Keratinocyte (primary cell): ENCODE measurements at regions not wholly inside any gene's neighbourhood (a gene's known extent, or its start where the extent isn't known, plus 50 kb on each side); places are given as distances from the start of the nearest gene placed in this dataset.

Source experiments
- DNase-seq: peaks from one replicate; pipeline ENCODE4 v3.0.0-alpha.2; 2011; ENCODE audit warnings: low read depth, missing footprints, low spot score
- FAIRE-seq: peaks from 2 replicates; lab custom pipeline; 2011; peaks lifted over from hg19 to GRCh38; lab: Jason Lieb, UNC
- H2AFZ ChIP-seq: 2 replicates; pipeline ENCODE4 v1.6.0; 2012; ENCODE audit warnings: low read length, control low read depth, inconsistent platforms; ENCODE audit not compliant: control insufficient read depth
- H3K27ac ChIP-seq: 2 replicates; pipeline ENCODE4 v1.5.1; 2011; ENCODE audit warnings: low read length; ENCODE audit not compliant: control insufficient read depth, insufficient read depth
- H3K27me3 ChIP-seq: 3 replicates; pipeline ENCODE4 v1.6.0; 2011; ENCODE audit warnings: low read length; ENCODE audit not compliant: control insufficient read depth, insufficient read depth; ENCODE audit errors: extremely low read depth
- H3K36me3 ChIP-seq, 2 experiments: 2 replicates in 1 of 2; 3 replicates in 1 of 2; pipeline ENCODE4 v1.5.1; 2011; ENCODE audit warnings: low read length in 2 of 2, mild to moderate bottlenecking in 1 of 2; ENCODE audit not compliant: control insufficient read depth in 2 of 2, insufficient read depth in 2 of 2; ENCODE audit errors: extremely low read depth in 1 of 2
- H3K4me1 ChIP-seq: 3 replicates; pipeline ENCODE4 v1.5.1; 2011; ENCODE audit warnings: low read length; ENCODE audit not compliant: control insufficient read depth, insufficient read depth; ENCODE audit errors: extremely low read depth
- H3K4me2 ChIP-seq: 3 replicates; pipeline ENCODE4 v1.6.0; 2011; ENCODE audit warnings: low read depth, low read length; ENCODE audit not compliant: control insufficient read depth, insufficient read depth; ENCODE audit errors: extremely low read depth
- H3K4me3 ChIP-seq, 3 experiments: fragments of 200-600 bp in 1 of 3; sonication (generic) in 1 of 3; 2 replicates in 2 of 3; 3 replicates in 1 of 3; pipeline ENCODE4 v1.5.1; 2011 to 2016; ENCODE audit warnings: low read length in 3 of 3, mild to moderate bottlenecking in 3 of 3, control low read depth in 2 of 3, inconsistent platforms in 1 of 3, low read depth in 1 of 3, mixed read lengths in 1 of 3, mixed run types in 1 of 3, moderate library complexity in 1 of 3; ENCODE audit not compliant: control insufficient read depth in 2 of 3, insufficient read depth in 2 of 3; ENCODE audit errors: extremely low read depth in 1 of 3
- H3K79me2 ChIP-seq: 2 replicates; pipeline ENCODE4 v1.6.0; 2012; ENCODE audit warnings: low read length; ENCODE audit not compliant: control insufficient read depth, insufficient read depth
- H3K9ac ChIP-seq: 3 replicates; pipeline ENCODE4 v1.6.0; 2011; ENCODE audit warnings: low read length; ENCODE audit not compliant: control insufficient read depth, insufficient read depth; ENCODE audit errors: extremely low read depth
- H3K9me1 ChIP-seq: 3 replicates; pipeline ENCODE4 v1.6.0; 2011; ENCODE audit warnings: low read length; ENCODE audit not compliant: control insufficient read depth, insufficient read depth; ENCODE audit errors: extremely low read depth
- H3K9me3 ChIP-seq: 2 replicates; pipeline ENCODE4 v1.5.1; 2012; ENCODE audit warnings: low read depth, low read length; ENCODE audit not compliant: control insufficient read depth
- H4K20me1 ChIP-seq: 3 replicates; pipeline ENCODE4 v1.6.0; 2011; ENCODE audit warnings: low read length; ENCODE audit not compliant: control insufficient read depth, insufficient read depth; ENCODE audit errors: extremely low read depth
- EZH2 ChIP-seq: IDR thresholded peaks from one replicate; pipeline ENCODE4 v1.6.1; 2012; ENCODE audit warnings: inconsistent platforms, mild to moderate bottlenecking, low read length, moderate library complexity
- dilution Hi-C: fragments of 300-500 bp; cut with MboI; formaldehyde crosslinking; loops from one replicate; pipeline ENCODE4 v1.7.0; 2020; ENCODE audit warnings: low sequenced_read_pairs; ENCODE audit not compliant: extremely low pct_ligation_motif_present
- TF ChIP-seq, protein P1 (sequence below), 3 experiments: IDR thresholded peaks in 1 of 3; conservative IDR thresholded peaks in 1 of 3; optimal IDR thresholded peaks in 1 of 3; 2 replicates in 2 of 3; 3 replicates in 1 of 3; pipeline versions ENCODE3 to v1.5.1; 2011; ENCODE audit warnings: low read length in 3 of 3, mild to moderate bottlenecking in 3 of 3, moderate library complexity in 2 of 3, control low read depth in 1 of 3, inconsistent platforms in 1 of 3; ENCODE audit not compliant: insufficient read depth in 2 of 3; ENCODE audit errors: extremely low read depth in 1 of 3

GRCh38 chr17:77419547-77420094, 278.9 kb downstream of the SEC14L1 start:
- Histone ChIP-seq H3K4me2 (no peak overlapping the region), H3K36me3 (peaks cover 22 to 27% of the 10 kb centered on the region in 2 experiments), H3K9me1 (peaks cover 11% of the 10 kb centered on the region), H4K20me1 (peaks cover 25% of the 10 kb centered on the region), H3K4me1 (peaks cover 63% of the 10 kb centered on the region), H3K79me2 (peaks cover 62% of the 10 kb centered on the region), H2AFZ (no peak overlapping the region), H3K4me3 (no peak overlapping the region), H3K9me3 (no peaks in the 10 kb centered on the region), H3K9ac (no peak overlapping the region), H3K27ac (no peak overlapping the region), H3K27me3 (no peaks in the 10 kb centered on the region)
- DNase-seq (no peak), FAIRE-seq (no peak)
- dilution Hi-C loops = no loop called here
- TF ChIP-seq EZH2 = no peak
- TF ChIP-seq, protein P1, sequence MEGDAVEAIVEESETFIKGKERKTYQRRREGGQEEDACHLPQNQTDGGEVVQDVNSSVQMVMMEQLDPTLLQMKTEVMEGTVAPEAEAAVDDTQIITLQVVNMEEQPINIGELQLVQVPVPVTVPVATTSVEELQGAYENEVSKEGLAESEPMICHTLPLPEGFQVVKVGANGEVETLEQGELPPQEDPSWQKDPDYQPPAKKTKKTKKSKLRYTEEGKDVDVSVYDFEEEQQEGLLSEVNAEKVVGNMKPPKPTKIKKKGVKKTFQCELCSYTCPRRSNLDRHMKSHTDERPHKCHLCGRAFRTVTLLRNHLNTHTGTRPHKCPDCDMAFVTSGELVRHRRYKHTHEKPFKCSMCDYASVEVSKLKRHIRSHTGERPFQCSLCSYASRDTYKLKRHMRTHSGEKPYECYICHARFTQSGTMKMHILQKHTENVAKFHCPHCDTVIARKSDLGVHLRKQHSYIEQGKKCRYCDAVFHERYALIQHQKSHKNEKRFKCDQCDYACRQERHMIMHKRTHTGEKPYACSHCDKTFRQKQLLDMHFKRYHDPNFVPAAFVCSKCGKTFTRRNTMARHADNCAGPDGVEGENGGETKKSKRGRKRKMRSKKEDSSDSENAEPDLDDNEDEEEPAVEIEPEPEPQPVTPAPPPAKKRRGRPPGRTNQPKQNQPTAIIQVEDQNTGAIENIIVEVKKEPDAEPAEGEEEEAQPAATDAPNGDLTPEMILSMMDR (optimal IDR thresholded peaks at IDR 0.05 in 1 of 3, IDR thresholded peaks at IDR 0.05 in 1 of 3, conservative IDR thresholded peaks at IDR 0.05 in 1 of 3; ENCODE audit: extremely low read depth in 1 of 3, insufficient read depth in 2 of 3, low read length in 3 of 3) = no peak

DNA sequence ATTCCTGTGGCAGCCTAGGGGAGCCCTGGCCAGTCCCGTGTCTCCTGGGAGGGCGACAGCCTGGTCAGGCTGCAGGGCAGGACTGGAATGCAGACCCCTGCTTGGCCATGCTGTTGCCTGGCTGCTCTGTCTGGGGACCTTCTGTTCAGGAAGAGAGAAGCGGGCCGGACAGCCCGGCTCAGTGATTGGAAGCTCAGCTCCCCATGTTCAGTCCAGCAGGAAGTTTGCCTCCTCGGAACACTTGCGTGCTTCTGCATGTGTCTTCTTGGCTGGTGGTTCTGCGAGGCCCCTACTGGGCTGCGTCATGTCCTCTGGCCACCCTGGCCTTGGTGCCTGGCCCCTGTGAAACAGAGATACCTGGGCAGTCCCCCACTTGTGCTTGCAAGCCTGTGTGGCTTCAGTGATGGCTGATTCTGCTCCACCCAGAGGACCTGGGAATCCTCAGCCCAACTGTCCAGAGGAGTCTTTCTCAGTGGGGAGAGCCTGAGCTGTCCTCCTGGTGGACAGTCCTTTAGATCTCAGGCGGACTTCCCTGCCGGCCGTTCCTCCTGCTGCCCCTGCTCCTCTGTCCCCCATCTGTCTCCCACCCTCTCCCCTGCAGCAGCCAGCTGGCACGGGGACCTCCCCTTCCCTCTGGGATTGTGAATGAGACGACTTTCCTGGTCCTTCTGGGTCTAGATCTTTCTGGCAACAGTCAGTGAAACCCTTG, 279.5 kb downstream of the SEC14L1 start:
- DNase-seq (no peak), FAIRE-seq (no peak)
- Histone ChIP-seq H3K27ac (peak overlapping the region; percentile 90), H4K20me1 (peaks cover 25% of the 10 kb centered on the region), H3K9me3 (no peaks in the 10 kb centered on the region), H2AFZ (no peak overlapping the region), H3K9ac (peak overlapping the region; percentile 11), H3K4me1 (peaks cover 70% of the 10 kb centered on the region), H3K4me3 (no peak overlapping the region), H3K36me3 (peaks cover 23 to 24% of the 10 kb centered on the region in 2 experiments), H3K27me3 (no peaks in the 10 kb centered on the region), H3K79me2 (peaks cover 58% of the 10 kb centered on the region), H3K9me1 (peaks cover 9% of the 10 kb centered on the region), H3K4me2 (peak overlapping the region; percentile 35)
- dilution Hi-C loops = no loop called here
- TF ChIP-seq, protein P1 (optimal IDR thresholded peaks at IDR 0.05 in 1 of 3, IDR thresholded peaks at IDR 0.05 in 1 of 3, conservative IDR thresholded peaks at IDR 0.05 in 1 of 3; ENCODE audit: extremely low read depth in 1 of 3, insufficient read depth in 2 of 3, low read length in 3 of 3) = no peak
- no peak for TF ChIP-seq EZH2
